ENCODE measurements at regions not wholly inside any gene's neighbourhood (a gene's known extent, or its start where the extent isn't known, plus 50 kb on each side); places are given as distances from the start of the nearest gene placed in this dataset.

DNA sequence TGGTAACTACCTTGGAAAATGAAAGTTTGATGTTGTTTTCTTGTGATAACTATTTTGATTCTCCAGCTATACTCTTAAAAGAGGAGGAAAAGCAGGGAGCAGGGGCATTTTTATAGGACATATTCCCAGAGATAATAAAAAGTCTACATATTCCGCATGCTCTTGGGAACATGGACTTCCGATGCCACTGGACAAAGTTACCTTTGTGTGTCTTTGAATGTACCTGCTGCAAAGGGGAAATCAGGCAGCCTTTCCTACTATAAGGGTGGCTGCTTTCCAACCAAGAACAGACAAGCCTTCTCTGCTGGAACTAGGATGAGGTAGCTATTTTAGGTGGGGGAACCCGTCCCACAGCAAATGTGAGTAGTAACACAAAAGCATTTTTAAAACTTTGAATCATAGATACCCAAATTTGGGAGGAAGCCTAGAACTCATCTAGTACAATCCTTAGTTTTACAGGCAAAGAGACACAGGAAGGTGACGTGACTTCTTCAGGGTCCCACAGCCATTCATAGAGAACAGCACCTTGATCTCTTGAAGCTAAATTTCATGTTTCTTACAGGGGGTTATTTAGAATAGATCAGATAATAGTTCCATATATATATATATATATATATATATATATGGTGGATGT is 179.9 kb downstream of the FASLG start:
- TF ChIP-seq, protein P1, sequence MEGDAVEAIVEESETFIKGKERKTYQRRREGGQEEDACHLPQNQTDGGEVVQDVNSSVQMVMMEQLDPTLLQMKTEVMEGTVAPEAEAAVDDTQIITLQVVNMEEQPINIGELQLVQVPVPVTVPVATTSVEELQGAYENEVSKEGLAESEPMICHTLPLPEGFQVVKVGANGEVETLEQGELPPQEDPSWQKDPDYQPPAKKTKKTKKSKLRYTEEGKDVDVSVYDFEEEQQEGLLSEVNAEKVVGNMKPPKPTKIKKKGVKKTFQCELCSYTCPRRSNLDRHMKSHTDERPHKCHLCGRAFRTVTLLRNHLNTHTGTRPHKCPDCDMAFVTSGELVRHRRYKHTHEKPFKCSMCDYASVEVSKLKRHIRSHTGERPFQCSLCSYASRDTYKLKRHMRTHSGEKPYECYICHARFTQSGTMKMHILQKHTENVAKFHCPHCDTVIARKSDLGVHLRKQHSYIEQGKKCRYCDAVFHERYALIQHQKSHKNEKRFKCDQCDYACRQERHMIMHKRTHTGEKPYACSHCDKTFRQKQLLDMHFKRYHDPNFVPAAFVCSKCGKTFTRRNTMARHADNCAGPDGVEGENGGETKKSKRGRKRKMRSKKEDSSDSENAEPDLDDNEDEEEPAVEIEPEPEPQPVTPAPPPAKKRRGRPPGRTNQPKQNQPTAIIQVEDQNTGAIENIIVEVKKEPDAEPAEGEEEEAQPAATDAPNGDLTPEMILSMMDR (IDR thresholded peaks at IDR 0.05; ENCODE audit: control extremely low read depth in 1 of 3, insufficient read depth in 1 of 3, low read depth in 1 of 3, low read length in 3 of 3), result no peak
- TF ChIP-seq POLR2A (IDR thresholded peaks at IDR 0.05; ENCODE audit: control extremely low read depth in 1 of 2, low read depth in 2 of 2, low read length in 2 of 2) (no peak), CBX8 (IDR thresholded peaks at IDR 0.05; ENCODE audit: borderline replicate concordance, low read depth, low read length) (no peak), ZNF274 (IDR thresholded peaks at IDR 0.05; ENCODE audit: borderline replicate concordance, extremely low read depth, low read length) (no peak)
- TF ChIP-seq, protein P2, sequence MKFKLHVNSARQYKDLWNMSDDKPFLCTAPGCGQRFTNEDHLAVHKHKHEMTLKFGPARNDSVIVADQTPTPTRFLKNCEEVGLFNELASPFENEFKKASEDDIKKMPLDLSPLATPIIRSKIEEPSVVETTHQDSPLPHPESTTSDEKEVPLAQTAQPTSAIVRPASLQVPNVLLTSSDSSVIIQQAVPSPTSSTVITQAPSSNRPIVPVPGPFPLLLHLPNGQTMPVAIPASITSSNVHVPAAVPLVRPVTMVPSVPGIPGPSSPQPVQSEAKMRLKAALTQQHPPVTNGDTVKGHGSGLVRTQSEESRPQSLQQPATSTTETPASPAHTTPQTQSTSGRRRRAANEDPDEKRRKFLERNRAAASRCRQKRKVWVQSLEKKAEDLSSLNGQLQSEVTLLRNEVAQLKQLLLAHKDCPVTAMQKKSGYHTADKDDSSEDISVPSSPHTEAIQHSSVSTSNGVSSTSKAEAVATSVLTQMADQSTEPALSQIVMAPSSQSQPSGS (IDR thresholded peaks at IDR 0.05; ENCODE audit: low read length), result no peak

All from H1 (cell line).